ENCODE measurements at regions not wholly inside any gene's neighbourhood (a gene's known extent, or its start where the extent isn't known, plus 50 kb on each side); places are given as distances from the start of the nearest gene placed in this dataset.

GRCh38 chr10:60707841-60708240, 70.4 kb upstream of the CDK1 start:
- TF ChIP-seq POLR2A (IDR thresholded peaks at IDR 0.05; ENCODE audit: low read depth) (no peak), CTCF (IDR thresholded peaks at IDR 0.05) (no peak), EP300 (IDR thresholded peaks at IDR 0.05) (no peak), POLR2AphosphoS5 (IDR thresholded peaks at IDR 0.05) (no peak)

Data from esophagus muscularis mucosa (tissue), 4 donors.